K562 (cell line): ENCODE measurements at regions not wholly inside any gene's neighbourhood (a gene's known extent, or its start where the extent isn't known, plus 50 kb on each side); places are given as distances from the start of the nearest gene placed in this dataset.

ENCODE experiments used
- ATAC-seq: fragments of 200-7000 bp; cut with Tn5 transposase; 3 replicates; pipeline ENCODE4 v1.9.1; 2020; ENCODE audit warnings: moderate library complexity
- BruUV-seq: library from RNA; stranded (reverse); fragments of 400-500 nt; replicated peaks from 2 replicates; lab custom pipeline; 2021; lab: Mats Ljungman, UMichigan
- CTCF ChIA-PET: fragments of 300-600 bp; formaldehyde crosslinking; extraction: SDS; loops from one replicate; lab custom pipeline; 2021; ENCODE audit warnings: low intra/inter-chr PET ratio; lab: Yijun Ruan, JAX
- POLR2A ChIA-PET: fragments of 300-600, 350-650 bp; sonication (Branson Sonifier 250); formaldehyde crosslinking; extraction: SDS; loops from one replicate; lab custom pipeline; 2021; ENCODE audit warnings: antibody characterized with exemption, inconsistent platforms; lab: Yijun Ruan, JAX
- DNase-seq, 4 experiments: peaks; one replicate each; pipeline versions ENCODE4 v3.0.0 to v3.0.0-alpha.2; 2011 to 2018; ENCODE audit warnings: low spot score in 3 of 4, mixed read lengths in 3 of 4; ENCODE audit errors: extremely low read depth in 1 of 4
- FAIRE-seq: peaks from 2 replicates; lab custom pipeline; 2011; peaks lifted over from hg19 to GRCh38; lab: Jason Lieb, UNC
- H2AFZ ChIP-seq: 2 replicates; pipeline ENCODE4 v1.6.0; 2011; ENCODE audit warnings: low read depth, low read length, control low read depth, inconsistent platforms
- H3K27ac ChIP-seq: fragments of 200-600 bp; 3 replicates; pipeline ENCODE4 v1.8.0; 2011; ENCODE audit warnings: low read depth, mild to moderate bottlenecking, control low read depth, inconsistent platforms, low read length, moderate library complexity, mixed read lengths; ENCODE audit errors: extremely low read depth
- H3K27me3 ChIP-seq, 2 experiments: fragments of 300-600 bp in 1 of 2; 2 replicates in 1 of 2; 3 replicates in 1 of 2; pipeline versions ENCODE4 v1.6.0 to v1.8.0; 2011; ENCODE audit warnings: inconsistent platforms in 2 of 2, low read length in 2 of 2, mild to moderate bottlenecking in 1 of 2, mixed read lengths in 1 of 2, moderate library complexity in 1 of 2; ENCODE audit not compliant: control insufficient read depth in 2 of 2, insufficient read depth in 2 of 2
- H3K36me3 ChIP-seq: fragments of 300-600 bp; 3 replicates; pipeline ENCODE4 v1.8.0; 2011; ENCODE audit warnings: mild to moderate bottlenecking, low read length, inconsistent platforms; ENCODE audit not compliant: control insufficient read depth, insufficient read depth
- H3K4me1 ChIP-seq, 2 experiments: fragments of 200-600 bp in 1 of 2; replicated peaks in 1 of 2; 2 replicates in 1 of 2; 3 replicates in 1 of 2; pipeline versions ENCODE4 v1.5.1 to v1.8.0; 2011; ENCODE audit warnings: inconsistent platforms in 2 of 2, low read length in 2 of 2, mild to moderate bottlenecking in 1 of 2, mixed read lengths in 1 of 2, moderate library complexity in 1 of 2; ENCODE audit not compliant: control insufficient read depth in 2 of 2, insufficient read depth in 2 of 2
- H3K4me2 ChIP-seq: 2 replicates; pipeline ENCODE4 v1.6.1; 2011; ENCODE audit warnings: low read length, control low read depth, inconsistent platforms, mixed read lengths; ENCODE audit not compliant: insufficient read depth
- H3K4me3 ChIP-seq: fragments of 200-600 bp; sonication (generic), shearing (Covaris generic); 2 replicates; pipeline ENCODE4 v1.5.1; 2016; ENCODE audit warnings: control low read depth, inconsistent platforms
- H3K79me2 ChIP-seq: fragments of 200-600 bp; 3 replicates; pipeline ENCODE4 v1.8.0; 2011; ENCODE audit warnings: low read length, inconsistent platforms; ENCODE audit not compliant: control insufficient read depth, insufficient read depth
- H3K9ac ChIP-seq, 2 experiments: 2 replicates each; pipeline versions ENCODE4 v1.6.0 to v1.6.1; 2011; ENCODE audit warnings: low read depth in 2 of 2, low read length in 2 of 2, control low read depth in 1 of 2, inconsistent platforms in 1 of 2, mild to moderate bottlenecking in 1 of 2, mixed read lengths in 1 of 2; ENCODE audit not compliant: insufficient read depth in 1 of 2
- H3K9me1 ChIP-seq: one replicate; pipeline ENCODE4 v1.6.0; 2011; ENCODE audit warnings: inconsistent platforms, mild to moderate bottlenecking, low read length, moderate library complexity; ENCODE audit not compliant: control insufficient read depth, insufficient read depth
- H3K9me3 ChIP-seq: replicated peaks from 2 replicates; pipeline ENCODE4 v1.5.1; 2011; ENCODE audit warnings: low read depth, low read length, inconsistent platforms; ENCODE audit not compliant: control insufficient read depth, insufficient read depth
- H4K20me1 ChIP-seq: replicated peaks from 2 replicates; pipeline ENCODE4 v1.6.1; 2011; ENCODE audit warnings: low read length, inconsistent platforms, mixed read lengths; ENCODE audit not compliant: control insufficient read depth, insufficient read depth
- KLF10 ChIP-seq: fragments of 250-450 bp; sonication (Bioruptor Pico); IDR thresholded peaks from 2 replicates; pipeline ENCODE4 v1.6.1; 2021; ENCODE audit warnings: matching md5 sums
- ZNF133 ChIP-seq: fragments of 250-450 bp; sonication (Bioruptor Pico); IDR thresholded peaks from 2 replicates; pipeline ENCODE4 v1.4.0; 2020; ENCODE audit warnings: mild to moderate bottlenecking
- ZNF197 ChIP-seq: fragments of 200-800 bp; sonication (Bioruptor generic); IDR thresholded peaks from 2 replicates; pipeline ENCODE4 v1.6.1; 2016; ENCODE audit warnings: low read depth, missing genetic modification characterization, missing compliant biosample characterization
- ZNF217 ChIP-seq: sonication (generic); formaldehyde crosslinking; IDR thresholded peaks from 2 replicates; pipeline ENCODE4 v1.8.0; 2022; ENCODE audit warnings: mild to moderate bottlenecking, missing genetic modification reagents
- ZNF24 ChIP-seq: fragments of 450-650 bp; IDR thresholded peaks from 2 replicates; pipeline ENCODE4 v1.6.1; 2016
- WGBS: fragments of 100-300 bp; shearing (Covaris generic); methylation state at CpG from one replicate; pipeline ENCODE4 v1.1.6; 2016; ENCODE audit warnings: low coverage, mixed read lengths; ENCODE audit not compliant: insufficient coverage; ENCODE audit errors: missing lambda C conversion rate; 5-methylcytosine and 5-hydroxymethylcytosine counted together
- in situ Hi-C: fragments of 300-500 bp; cut with MboI; formaldehyde crosslinking; loops from 4 replicates; pipeline ENCODE4 v1.15.0; 2018; ENCODE audit warnings: inconsistent platforms, mixed read lengths
- intact Hi-C: fragments of 100-400 bp; cut with micrococcal nuclease; formaldehyde crosslinking; loops from 2 replicates; pipeline ENCODE4 v1.14.2; 2022
- TF ChIP-seq, protein P1 (sequence below): fragments of 200-600 bp; sonication (generic); IDR thresholded peaks from one replicate; pipeline ENCODE4 v1.6.1; 2012; ENCODE audit warnings: mild to moderate bottlenecking, low read depth, low read length, inconsistent platforms
- TF ChIP-seq, protein P2 (sequence below): fragments of 450-650 bp; IDR thresholded peaks from 2 replicates; pipeline ENCODE4 v1.6.1; 2017; ENCODE audit warnings: antibody characterized with exemption, mild to moderate bottlenecking

DNA sequence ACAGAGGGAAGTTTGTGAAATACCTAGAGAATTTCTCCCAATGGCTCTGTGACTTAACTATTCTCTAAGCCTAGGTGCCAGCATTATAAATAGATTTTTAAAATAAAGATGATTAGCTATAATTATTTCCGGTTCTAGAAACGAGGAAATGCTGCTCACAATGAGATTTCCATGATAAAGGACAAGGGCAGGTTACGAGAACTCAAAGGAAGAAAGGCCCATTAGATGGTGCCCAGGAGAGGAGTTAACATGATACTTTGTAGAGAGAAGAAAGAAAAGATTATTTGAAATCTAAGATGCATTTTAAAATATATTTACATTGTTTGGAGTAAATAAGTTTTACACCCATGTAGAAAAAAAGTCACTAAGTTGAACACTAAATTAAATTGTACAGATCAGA lies 538.3 kb upstream of the PTGER4 start:
- WGBS = 0% methylated on average over 3 of the region's 3 CpGs
- FAIRE-seq (no peak), DNase-seq (no peak), ATAC-seq (no peak)
- no peaks in the 10 kb centered on the region for H3K36me3 ChIP-seq
- ChIA-PET POLR2A (no interaction called here), CTCF (no interaction called here)
- no peak overlapping the region for H3K4me2 ChIP-seq
- H3K4me3 ChIP-seq = no peak overlapping the region
- BruUV-seq = no TSS peak
- no peaks in the 10 kb centered on the region for H4K20me1 ChIP-seq
- H3K79me2 ChIP-seq = no peaks in the 10 kb centered on the region
- no peaks in the 10 kb centered on the region for H3K4me1 ChIP-seq
- no peak overlapping the region for H2AFZ ChIP-seq
- no peak overlapping the region for H3K27ac ChIP-seq
- in situ Hi-C loops = no loop called here
- H3K9me3 ChIP-seq = peaks cover 2% of the 10 kb centered on the region; the same call in 1 of the 2 replicates
- intact Hi-C loops = no loop called here
- no peaks in the 10 kb centered on the region for H3K9me1 ChIP-seq
- no peaks in the 10 kb centered on the region for H3K27me3 ChIP-seq
- H3K9ac ChIP-seq = no peak overlapping the region
- TF ChIP-seq ZNF197 (CRISPR knock-in tag) (no peak), KLF10 (CRISPR knock-in tag) (no peak), ZNF217 (no peak), ZNF133 (CRISPR knock-in tag) (no peak), ZNF24 (no peak)
- TF ChIP-seq, protein P1, sequence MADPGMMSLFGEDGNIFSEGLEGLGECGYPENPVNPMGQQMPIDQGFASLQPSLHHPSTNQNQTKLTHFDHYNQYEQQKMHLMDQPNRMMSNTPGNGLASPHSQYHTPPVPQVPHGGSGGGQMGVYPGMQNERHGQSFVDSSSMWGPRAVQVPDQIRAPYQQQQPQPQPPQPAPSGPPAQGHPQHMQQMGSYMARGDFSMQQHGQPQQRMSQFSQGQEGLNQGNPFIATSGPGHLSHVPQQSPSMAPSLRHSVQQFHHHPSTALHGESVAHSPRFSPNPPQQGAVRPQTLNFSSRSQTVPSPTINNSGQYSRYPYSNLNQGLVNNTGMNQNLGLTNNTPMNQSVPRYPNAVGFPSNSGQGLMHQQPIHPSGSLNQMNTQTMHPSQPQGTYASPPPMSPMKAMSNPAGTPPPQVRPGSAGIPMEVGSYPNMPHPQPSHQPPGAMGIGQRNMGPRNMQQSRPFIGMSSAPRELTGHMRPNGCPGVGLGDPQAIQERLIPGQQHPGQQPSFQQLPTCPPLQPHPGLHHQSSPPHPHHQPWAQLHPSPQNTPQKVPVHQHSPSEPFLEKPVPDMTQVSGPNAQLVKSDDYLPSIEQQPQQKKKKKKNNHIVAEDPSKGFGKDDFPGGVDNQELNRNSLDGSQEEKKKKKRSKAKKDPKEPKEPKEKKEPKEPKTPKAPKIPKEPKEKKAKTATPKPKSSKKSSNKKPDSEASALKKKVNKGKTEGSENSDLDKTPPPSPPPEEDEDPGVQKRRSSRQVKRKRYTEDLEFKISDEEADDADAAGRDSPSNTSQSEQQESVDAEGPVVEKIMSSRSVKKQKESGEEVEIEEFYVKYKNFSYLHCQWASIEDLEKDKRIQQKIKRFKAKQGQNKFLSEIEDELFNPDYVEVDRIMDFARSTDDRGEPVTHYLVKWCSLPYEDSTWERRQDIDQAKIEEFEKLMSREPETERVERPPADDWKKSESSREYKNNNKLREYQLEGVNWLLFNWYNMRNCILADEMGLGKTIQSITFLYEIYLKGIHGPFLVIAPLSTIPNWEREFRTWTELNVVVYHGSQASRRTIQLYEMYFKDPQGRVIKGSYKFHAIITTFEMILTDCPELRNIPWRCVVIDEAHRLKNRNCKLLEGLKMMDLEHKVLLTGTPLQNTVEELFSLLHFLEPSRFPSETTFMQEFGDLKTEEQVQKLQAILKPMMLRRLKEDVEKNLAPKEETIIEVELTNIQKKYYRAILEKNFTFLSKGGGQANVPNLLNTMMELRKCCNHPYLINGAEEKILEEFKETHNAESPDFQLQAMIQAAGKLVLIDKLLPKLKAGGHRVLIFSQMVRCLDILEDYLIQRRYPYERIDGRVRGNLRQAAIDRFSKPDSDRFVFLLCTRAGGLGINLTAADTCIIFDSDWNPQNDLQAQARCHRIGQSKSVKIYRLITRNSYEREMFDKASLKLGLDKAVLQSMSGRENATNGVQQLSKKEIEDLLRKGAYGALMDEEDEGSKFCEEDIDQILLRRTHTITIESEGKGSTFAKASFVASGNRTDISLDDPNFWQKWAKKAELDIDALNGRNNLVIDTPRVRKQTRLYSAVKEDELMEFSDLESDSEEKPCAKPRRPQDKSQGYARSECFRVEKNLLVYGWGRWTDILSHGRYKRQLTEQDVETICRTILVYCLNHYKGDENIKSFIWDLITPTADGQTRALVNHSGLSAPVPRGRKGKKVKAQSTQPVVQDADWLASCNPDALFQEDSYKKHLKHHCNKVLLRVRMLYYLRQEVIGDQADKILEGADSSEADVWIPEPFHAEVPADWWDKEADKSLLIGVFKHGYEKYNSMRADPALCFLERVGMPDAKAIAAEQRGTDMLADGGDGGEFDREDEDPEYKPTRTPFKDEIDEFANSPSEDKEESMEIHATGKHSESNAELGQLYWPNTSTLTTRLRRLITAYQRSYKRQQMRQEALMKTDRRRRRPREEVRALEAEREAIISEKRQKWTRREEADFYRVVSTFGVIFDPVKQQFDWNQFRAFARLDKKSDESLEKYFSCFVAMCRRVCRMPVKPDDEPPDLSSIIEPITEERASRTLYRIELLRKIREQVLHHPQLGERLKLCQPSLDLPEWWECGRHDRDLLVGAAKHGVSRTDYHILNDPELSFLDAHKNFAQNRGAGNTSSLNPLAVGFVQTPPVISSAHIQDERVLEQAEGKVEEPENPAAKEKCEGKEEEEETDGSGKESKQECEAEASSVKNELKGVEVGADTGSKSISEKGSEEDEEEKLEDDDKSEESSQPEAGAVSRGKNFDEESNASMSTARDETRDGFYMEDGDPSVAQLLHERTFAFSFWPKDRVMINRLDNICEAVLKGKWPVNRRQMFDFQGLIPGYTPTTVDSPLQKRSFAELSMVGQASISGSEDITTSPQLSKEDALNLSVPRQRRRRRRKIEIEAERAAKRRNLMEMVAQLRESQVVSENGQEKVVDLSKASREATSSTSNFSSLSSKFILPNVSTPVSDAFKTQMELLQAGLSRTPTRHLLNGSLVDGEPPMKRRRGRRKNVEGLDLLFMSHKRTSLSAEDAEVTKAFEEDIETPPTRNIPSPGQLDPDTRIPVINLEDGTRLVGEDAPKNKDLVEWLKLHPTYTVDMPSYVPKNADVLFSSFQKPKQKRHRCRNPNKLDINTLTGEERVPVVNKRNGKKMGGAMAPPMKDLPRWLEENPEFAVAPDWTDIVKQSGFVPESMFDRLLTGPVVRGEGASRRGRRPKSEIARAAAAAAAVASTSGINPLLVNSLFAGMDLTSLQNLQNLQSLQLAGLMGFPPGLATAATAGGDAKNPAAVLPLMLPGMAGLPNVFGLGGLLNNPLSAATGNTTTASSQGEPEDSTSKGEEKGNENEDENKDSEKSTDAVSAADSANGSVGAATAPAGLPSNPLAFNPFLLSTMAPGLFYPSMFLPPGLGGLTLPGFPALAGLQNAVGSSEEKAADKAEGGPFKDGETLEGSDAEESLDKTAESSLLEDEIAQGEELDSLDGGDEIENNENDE = no peak
- TF ChIP-seq, protein P2, sequence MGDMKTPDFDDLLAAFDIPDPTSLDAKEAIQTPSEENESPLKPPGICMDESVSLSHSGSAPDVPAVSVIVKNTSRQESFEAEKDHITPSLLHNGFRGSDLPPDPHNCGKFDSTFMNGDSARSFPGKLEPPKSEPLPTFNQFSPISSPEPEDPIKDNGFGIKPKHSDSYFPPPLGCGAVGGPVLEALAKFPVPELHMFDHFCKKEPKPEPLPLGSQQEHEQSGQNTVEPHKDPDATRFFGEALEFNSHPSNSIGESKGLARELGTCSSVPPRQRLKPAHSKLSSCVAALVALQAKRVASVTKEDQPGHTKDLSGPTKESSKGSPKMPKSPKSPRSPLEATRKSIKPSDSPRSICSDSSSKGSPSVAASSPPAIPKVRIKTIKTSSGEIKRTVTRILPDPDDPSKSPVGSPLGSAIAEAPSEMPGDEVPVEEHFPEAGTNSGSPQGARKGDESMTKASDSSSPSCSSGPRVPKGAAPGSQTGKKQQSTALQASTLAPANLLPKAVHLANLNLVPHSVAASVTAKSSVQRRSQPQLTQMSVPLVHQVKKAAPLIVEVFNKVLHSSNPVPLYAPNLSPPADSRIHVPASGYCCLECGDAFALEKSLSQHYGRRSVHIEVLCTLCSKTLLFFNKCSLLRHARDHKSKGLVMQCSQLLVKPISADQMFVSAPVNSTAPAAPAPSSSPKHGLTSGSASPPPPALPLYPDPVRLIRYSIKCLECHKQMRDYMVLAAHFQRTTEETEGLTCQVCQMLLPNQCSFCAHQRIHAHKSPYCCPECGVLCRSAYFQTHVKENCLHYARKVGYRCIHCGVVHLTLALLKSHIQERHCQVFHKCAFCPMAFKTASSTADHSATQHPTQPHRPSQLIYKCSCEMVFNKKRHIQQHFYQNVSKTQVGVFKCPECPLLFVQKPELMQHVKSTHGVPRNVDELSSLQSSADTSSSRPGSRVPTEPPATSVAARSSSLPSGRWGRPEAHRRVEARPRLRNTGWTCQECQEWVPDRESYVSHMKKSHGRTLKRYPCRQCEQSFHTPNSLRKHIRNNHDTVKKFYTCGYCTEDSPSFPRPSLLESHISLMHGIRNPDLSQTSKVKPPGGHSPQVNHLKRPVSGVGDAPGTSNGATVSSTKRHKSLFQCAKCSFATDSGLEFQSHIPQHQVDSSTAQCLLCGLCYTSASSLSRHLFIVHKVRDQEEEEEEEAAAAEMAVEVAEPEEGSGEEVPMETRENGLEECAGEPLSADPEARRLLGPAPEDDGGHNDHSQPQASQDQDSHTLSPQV = no peak
